Neural cell (in vitro differentiated cells): ENCODE measurements at regions not wholly inside any gene's neighbourhood (a gene's known extent, or its start where the extent isn't known, plus 50 kb on each side); places are given as distances from the start of the nearest gene placed in this dataset.

Experiments used
- EZH2 ChIP-seq: fragments of 200-600, 300-800 bp; shearing (Covaris generic), sonication (generic); IDR thresholded peaks from 2 replicates; pipeline ENCODE4 v1.6.1; 2014; ENCODE audit warnings: antibody characterized with exemption, low read length, borderline replicate concordance, mild to moderate bottlenecking; ENCODE audit not compliant: insufficient read depth, poor library complexity, severe bottlenecking
- POLR2AphosphoS5 ChIP-seq: IDR thresholded peaks from 2 replicates; pipeline ENCODE4 v1.6.1; 2012
- TF ChIP-seq, protein P1 (sequence below): fragments of 450-650 bp; IDR thresholded peaks from 2 replicates; pipeline ENCODE4 v1.5.1; 2014; ENCODE audit warnings: antibody characterized with exemption, mild to moderate bottlenecking, moderate library complexity; ENCODE audit not compliant: poor library complexity, severe bottlenecking
- TF ChIP-seq, protein P2 (sequence below): IDR thresholded peaks from 2 replicates; pipeline ENCODE4 v1.6.1; 2012; ENCODE audit warnings: borderline replicate concordance

DNA sequence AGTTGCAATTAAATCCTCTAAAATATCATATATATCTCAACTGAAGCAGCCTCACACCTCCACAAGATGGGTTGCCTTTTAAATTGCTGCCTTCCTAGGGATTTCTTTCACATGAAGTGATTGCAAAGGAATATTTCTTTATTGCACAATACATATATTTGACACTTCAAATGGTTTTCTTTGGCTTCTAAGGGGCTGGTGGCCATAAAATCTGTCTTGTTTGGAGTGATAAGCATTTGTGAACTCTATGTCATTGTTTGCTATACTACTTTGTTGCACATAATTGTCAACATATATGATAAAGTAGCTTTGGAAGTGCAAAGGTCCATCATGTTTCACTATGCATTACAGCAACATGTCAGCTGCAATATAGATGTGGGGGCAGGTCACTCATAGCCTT lies 2380.9 kb downstream of the PCDH9 start:
- TF ChIP-seq, protein P1, sequence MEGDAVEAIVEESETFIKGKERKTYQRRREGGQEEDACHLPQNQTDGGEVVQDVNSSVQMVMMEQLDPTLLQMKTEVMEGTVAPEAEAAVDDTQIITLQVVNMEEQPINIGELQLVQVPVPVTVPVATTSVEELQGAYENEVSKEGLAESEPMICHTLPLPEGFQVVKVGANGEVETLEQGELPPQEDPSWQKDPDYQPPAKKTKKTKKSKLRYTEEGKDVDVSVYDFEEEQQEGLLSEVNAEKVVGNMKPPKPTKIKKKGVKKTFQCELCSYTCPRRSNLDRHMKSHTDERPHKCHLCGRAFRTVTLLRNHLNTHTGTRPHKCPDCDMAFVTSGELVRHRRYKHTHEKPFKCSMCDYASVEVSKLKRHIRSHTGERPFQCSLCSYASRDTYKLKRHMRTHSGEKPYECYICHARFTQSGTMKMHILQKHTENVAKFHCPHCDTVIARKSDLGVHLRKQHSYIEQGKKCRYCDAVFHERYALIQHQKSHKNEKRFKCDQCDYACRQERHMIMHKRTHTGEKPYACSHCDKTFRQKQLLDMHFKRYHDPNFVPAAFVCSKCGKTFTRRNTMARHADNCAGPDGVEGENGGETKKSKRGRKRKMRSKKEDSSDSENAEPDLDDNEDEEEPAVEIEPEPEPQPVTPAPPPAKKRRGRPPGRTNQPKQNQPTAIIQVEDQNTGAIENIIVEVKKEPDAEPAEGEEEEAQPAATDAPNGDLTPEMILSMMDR = no peak
- TF ChIP-seq, protein P2, sequence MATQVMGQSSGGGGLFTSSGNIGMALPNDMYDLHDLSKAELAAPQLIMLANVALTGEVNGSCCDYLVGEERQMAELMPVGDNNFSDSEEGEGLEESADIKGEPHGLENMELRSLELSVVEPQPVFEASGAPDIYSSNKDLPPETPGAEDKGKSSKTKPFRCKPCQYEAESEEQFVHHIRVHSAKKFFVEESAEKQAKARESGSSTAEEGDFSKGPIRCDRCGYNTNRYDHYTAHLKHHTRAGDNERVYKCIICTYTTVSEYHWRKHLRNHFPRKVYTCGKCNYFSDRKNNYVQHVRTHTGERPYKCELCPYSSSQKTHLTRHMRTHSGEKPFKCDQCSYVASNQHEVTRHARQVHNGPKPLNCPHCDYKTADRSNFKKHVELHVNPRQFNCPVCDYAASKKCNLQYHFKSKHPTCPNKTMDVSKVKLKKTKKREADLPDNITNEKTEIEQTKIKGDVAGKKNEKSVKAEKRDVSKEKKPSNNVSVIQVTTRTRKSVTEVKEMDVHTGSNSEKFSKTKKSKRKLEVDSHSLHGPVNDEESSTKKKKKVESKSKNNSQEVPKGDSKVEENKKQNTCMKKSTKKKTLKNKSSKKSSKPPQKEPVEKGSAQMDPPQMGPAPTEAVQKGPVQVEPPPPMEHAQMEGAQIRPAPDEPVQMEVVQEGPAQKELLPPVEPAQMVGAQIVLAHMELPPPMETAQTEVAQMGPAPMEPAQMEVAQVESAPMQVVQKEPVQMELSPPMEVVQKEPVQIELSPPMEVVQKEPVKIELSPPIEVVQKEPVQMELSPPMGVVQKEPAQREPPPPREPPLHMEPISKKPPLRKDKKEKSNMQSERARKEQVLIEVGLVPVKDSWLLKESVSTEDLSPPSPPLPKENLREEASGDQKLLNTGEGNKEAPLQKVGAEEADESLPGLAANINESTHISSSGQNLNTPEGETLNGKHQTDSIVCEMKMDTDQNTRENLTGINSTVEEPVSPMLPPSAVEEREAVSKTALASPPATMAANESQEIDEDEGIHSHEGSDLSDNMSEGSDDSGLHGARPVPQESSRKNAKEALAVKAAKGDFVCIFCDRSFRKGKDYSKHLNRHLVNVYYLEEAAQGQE = no peak
- no peak for TF ChIP-seq POLR2AphosphoS5
- TF ChIP-seq EZH2 = no peak
